ENCODE measurements at regions not wholly inside any gene's neighbourhood (a gene's known extent, or its start where the extent isn't known, plus 50 kb on each side); places are given as distances from the start of the nearest gene placed in this dataset.

GRCh38 chr2:19809206-19809605, 92.6 kb downstream of the TTC32 start:
- Histone ChIP-seq H3K27ac (ENCODE audit: low read depth, low read length, poor library complexity, severe bottlenecking) (no peak overlapping the region), H3K9me3 (ENCODE audit: low read depth, low read length, poor library complexity, severe bottlenecking) (no peaks in the 10 kb centered on the region), H3K36me3 (ENCODE audit: insufficient read depth, low read length, poor library complexity, severe bottlenecking) (no peaks in the 10 kb centered on the region), H3K4me3 (ENCODE audit: low read depth, low read length, poor library complexity, severe bottlenecking) (no peak overlapping the region), H3K27me3 (replicated peaks; ENCODE audit: insufficient read depth, low read depth, low read length, poor library complexity) (peaks cover 3% of the 10 kb centered on the region), H3K4me1 (ENCODE audit: insufficient read depth, low read length, poor library complexity, severe bottlenecking) (no peaks in the 10 kb centered on the region)
- no TSS peak for BruUV-seq (replicated peaks)
- DNase-seq (ENCODE audit: low spot score): no peak
- intact Hi-C loops (cut with micrococcal nuclease; ENCODE audit: unreplicated experiment): no loop called here
- POLR2A ChIA-PET (ENCODE audit: low non-redundant PET): no interaction called here
- CTCF ChIA-PET: no interaction called here
- TF ChIP-seq CTCF (conservative IDR thresholded peaks at IDR 0.05; ENCODE audit: low read depth, low read length): no peak
- no peak for TF ChIP-seq EZH2 (IDR thresholded peaks at IDR 0.05; ENCODE audit: borderline replicate concordance, low read depth, low read length, poor library complexity, severe bottlenecking)

DNA sequence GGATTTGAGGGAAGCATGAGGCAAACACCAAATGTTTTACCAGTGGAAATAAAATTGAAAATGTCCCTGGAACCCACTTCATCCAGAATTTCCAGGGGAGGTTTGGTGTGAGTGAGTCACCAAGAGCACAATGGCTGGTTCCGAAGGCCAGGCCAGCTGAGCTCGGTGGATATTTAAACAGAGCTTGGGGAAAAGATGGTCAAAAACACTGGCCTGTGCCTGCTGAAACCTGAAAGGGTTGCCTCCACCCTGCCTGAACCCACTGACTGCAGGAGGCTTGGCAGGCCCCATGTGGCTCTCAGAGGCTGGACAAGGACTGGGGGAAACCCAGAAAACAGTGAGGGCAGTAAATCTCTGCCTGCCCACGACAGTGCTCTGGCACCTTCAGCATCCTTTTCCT, 93.9 kb downstream of the TTC32 start:
- TF ChIP-seq EZH2 (IDR thresholded peaks at IDR 0.05; ENCODE audit: borderline replicate concordance, low read depth, low read length, poor library complexity, severe bottlenecking): no peak
- no peak for TF ChIP-seq CTCF (conservative IDR thresholded peaks at IDR 0.05; ENCODE audit: low read depth, low read length)
- Histone ChIP-seq H3K27me3 (replicated peaks; ENCODE audit: insufficient read depth, low read depth, low read length, poor library complexity) (peaks cover 3% of the 10 kb centered on the region), H3K36me3 (ENCODE audit: insufficient read depth, low read length, poor library complexity, severe bottlenecking) (no peaks in the 10 kb centered on the region), H3K4me1 (ENCODE audit: insufficient read depth, low read length, poor library complexity, severe bottlenecking) (no peaks in the 10 kb centered on the region), H3K9me3 (ENCODE audit: low read depth, low read length, poor library complexity, severe bottlenecking) (no peaks in the 10 kb centered on the region), H3K4me3 (ENCODE audit: low read depth, low read length, poor library complexity, severe bottlenecking) (no peak overlapping the region), H3K27ac (ENCODE audit: low read depth, low read length, poor library complexity, severe bottlenecking) (no peak overlapping the region)
- BruUV-seq (replicated peaks): no TSS peak
- intact Hi-C loops (cut with micrococcal nuclease; ENCODE audit: unreplicated experiment): no loop called here
- POLR2A ChIA-PET (ENCODE audit: low non-redundant PET): no interaction called here
- DNase-seq (ENCODE audit: low spot score): no peak
- CTCF ChIA-PET: no interaction called here

DNA sequence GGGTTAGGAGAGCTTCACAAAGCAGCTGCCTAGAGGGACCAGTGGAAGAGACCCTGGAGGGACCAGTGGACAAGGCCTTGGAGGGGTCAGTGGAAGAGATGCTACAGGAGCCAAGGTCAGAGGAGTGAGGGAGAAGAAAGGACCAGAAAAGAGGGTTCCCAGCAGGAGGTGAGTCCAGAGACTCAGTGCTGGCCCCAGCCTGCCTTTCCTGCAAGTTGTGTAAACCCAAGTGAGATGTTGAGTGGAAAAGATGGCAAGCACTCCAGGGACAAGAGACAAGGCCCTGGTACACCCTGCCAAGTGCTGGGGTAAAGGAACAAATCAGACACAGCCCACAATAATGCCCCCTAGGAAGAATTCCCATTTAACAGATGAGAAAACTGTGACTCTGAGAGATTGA, 94.4 kb downstream of the TTC32 start:
- intact Hi-C loops (cut with micrococcal nuclease; ENCODE audit: unreplicated experiment): no loop called here
- Histone ChIP-seq H3K27me3 (replicated peaks; ENCODE audit: insufficient read depth, low read depth, low read length, poor library complexity) (peaks cover 3% of the 10 kb centered on the region), H3K27ac (ENCODE audit: low read depth, low read length, poor library complexity, severe bottlenecking) (no peak overlapping the region), H3K36me3 (ENCODE audit: insufficient read depth, low read length, poor library complexity, severe bottlenecking) (no peaks in the 10 kb centered on the region), H3K9me3 (ENCODE audit: low read depth, low read length, poor library complexity, severe bottlenecking) (no peaks in the 10 kb centered on the region), H3K4me1 (ENCODE audit: insufficient read depth, low read length, poor library complexity, severe bottlenecking) (no peaks in the 10 kb centered on the region), H3K4me3 (ENCODE audit: low read depth, low read length, poor library complexity, severe bottlenecking) (no peak overlapping the region)
- POLR2A ChIA-PET (ENCODE audit: low non-redundant PET): no interaction called here
- BruUV-seq (replicated peaks): no TSS peak
- DNase-seq (ENCODE audit: low spot score): no peak
- TF ChIP-seq EZH2 (IDR thresholded peaks at IDR 0.05; ENCODE audit: borderline replicate concordance, low read depth, low read length, poor library complexity, severe bottlenecking): no peak
- no peak for TF ChIP-seq CTCF (conservative IDR thresholded peaks at IDR 0.05; ENCODE audit: low read depth, low read length)
- CTCF ChIA-PET: no interaction called here
